ENCODE measurements at regions not wholly inside any gene's neighbourhood (a gene's known extent, or its start where the extent isn't known, plus 50 kb on each side); places are given as distances from the start of the nearest gene placed in this dataset.

GRCh38 chr4:57462843-57463242, 352.7 kb upstream of the IGFBP7 start:
- no peaks in the 10 kb centered on the region for H3K36me3 Mint-ChIP-seq (ENCODE audit: low read depth)
- DNase-seq (ENCODE audit: low spot score) (no peak), ATAC-seq (no peak)
- H3K27me3 ChIP-seq (ENCODE audit: insufficient read depth), result no peaks in the 10 kb centered on the region
- H3K4me1 ChIP-seq (ENCODE audit: insufficient read depth), result no peaks in the 10 kb centered on the region
- H3K9me3 Mint-ChIP-seq, result peaks cover 4% of the 10 kb centered on the region; the same call in 2 of the 3 replicates
- H3F3A ChIP-seq (replicated peaks; ENCODE audit: low read depth), result no peaks in the 10 kb centered on the region
- 0 out of 2 replicates have a peak, but pooled peaks cover 8% of the 10 kb centered on the region for H3K9me2 ChIP-seq (ENCODE audit: insufficient read depth)
- no peaks in the 10 kb centered on the region for H3K27me3 Mint-ChIP-seq (ENCODE audit: insufficient read depth, low read depth, poor library complexity)
- no peaks in the 10 kb centered on the region for H3K4me1 Mint-ChIP-seq
- no peak overlapping the region for H3K4me3 ChIP-seq
- H3K27ac Mint-ChIP-seq, result no peak overlapping the region
- H4K20me1 ChIP-seq (replicated peaks; ENCODE audit: insufficient read depth), result no peaks in the 10 kb centered on the region
- no peaks in the 10 kb centered on the region for H3K79me2 ChIP-seq (replicated peaks; ENCODE audit: insufficient read depth)
- H3K4me2 ChIP-seq, result no peak overlapping the region
- no peak overlapping the region for H2AFZ ChIP-seq
- H3K27ac ChIP-seq (ENCODE audit: low read depth), result no peak overlapping the region
- H3K36me3 ChIP-seq (ENCODE audit: insufficient read depth), result no peaks in the 10 kb centered on the region
- no peak overlapping the region for H3K4me3 Mint-ChIP-seq
- TF ChIP-seq EZH2 (IDR thresholded peaks at IDR 0.05; ENCODE audit: low read depth, unreplicated experiment), result no peak
- no peak for TF ChIP-seq ZNF331 (CRISPR knock-in tag; IDR thresholded peaks at IDR 0.05; ENCODE audit: low read depth)
- TF ChIP-seq, protein P1, sequence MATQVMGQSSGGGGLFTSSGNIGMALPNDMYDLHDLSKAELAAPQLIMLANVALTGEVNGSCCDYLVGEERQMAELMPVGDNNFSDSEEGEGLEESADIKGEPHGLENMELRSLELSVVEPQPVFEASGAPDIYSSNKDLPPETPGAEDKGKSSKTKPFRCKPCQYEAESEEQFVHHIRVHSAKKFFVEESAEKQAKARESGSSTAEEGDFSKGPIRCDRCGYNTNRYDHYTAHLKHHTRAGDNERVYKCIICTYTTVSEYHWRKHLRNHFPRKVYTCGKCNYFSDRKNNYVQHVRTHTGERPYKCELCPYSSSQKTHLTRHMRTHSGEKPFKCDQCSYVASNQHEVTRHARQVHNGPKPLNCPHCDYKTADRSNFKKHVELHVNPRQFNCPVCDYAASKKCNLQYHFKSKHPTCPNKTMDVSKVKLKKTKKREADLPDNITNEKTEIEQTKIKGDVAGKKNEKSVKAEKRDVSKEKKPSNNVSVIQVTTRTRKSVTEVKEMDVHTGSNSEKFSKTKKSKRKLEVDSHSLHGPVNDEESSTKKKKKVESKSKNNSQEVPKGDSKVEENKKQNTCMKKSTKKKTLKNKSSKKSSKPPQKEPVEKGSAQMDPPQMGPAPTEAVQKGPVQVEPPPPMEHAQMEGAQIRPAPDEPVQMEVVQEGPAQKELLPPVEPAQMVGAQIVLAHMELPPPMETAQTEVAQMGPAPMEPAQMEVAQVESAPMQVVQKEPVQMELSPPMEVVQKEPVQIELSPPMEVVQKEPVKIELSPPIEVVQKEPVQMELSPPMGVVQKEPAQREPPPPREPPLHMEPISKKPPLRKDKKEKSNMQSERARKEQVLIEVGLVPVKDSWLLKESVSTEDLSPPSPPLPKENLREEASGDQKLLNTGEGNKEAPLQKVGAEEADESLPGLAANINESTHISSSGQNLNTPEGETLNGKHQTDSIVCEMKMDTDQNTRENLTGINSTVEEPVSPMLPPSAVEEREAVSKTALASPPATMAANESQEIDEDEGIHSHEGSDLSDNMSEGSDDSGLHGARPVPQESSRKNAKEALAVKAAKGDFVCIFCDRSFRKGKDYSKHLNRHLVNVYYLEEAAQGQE (IDR thresholded peaks at IDR 0.05; ENCODE audit: unreplicated experiment), result no peak
- TF ChIP-seq, protein P2, sequence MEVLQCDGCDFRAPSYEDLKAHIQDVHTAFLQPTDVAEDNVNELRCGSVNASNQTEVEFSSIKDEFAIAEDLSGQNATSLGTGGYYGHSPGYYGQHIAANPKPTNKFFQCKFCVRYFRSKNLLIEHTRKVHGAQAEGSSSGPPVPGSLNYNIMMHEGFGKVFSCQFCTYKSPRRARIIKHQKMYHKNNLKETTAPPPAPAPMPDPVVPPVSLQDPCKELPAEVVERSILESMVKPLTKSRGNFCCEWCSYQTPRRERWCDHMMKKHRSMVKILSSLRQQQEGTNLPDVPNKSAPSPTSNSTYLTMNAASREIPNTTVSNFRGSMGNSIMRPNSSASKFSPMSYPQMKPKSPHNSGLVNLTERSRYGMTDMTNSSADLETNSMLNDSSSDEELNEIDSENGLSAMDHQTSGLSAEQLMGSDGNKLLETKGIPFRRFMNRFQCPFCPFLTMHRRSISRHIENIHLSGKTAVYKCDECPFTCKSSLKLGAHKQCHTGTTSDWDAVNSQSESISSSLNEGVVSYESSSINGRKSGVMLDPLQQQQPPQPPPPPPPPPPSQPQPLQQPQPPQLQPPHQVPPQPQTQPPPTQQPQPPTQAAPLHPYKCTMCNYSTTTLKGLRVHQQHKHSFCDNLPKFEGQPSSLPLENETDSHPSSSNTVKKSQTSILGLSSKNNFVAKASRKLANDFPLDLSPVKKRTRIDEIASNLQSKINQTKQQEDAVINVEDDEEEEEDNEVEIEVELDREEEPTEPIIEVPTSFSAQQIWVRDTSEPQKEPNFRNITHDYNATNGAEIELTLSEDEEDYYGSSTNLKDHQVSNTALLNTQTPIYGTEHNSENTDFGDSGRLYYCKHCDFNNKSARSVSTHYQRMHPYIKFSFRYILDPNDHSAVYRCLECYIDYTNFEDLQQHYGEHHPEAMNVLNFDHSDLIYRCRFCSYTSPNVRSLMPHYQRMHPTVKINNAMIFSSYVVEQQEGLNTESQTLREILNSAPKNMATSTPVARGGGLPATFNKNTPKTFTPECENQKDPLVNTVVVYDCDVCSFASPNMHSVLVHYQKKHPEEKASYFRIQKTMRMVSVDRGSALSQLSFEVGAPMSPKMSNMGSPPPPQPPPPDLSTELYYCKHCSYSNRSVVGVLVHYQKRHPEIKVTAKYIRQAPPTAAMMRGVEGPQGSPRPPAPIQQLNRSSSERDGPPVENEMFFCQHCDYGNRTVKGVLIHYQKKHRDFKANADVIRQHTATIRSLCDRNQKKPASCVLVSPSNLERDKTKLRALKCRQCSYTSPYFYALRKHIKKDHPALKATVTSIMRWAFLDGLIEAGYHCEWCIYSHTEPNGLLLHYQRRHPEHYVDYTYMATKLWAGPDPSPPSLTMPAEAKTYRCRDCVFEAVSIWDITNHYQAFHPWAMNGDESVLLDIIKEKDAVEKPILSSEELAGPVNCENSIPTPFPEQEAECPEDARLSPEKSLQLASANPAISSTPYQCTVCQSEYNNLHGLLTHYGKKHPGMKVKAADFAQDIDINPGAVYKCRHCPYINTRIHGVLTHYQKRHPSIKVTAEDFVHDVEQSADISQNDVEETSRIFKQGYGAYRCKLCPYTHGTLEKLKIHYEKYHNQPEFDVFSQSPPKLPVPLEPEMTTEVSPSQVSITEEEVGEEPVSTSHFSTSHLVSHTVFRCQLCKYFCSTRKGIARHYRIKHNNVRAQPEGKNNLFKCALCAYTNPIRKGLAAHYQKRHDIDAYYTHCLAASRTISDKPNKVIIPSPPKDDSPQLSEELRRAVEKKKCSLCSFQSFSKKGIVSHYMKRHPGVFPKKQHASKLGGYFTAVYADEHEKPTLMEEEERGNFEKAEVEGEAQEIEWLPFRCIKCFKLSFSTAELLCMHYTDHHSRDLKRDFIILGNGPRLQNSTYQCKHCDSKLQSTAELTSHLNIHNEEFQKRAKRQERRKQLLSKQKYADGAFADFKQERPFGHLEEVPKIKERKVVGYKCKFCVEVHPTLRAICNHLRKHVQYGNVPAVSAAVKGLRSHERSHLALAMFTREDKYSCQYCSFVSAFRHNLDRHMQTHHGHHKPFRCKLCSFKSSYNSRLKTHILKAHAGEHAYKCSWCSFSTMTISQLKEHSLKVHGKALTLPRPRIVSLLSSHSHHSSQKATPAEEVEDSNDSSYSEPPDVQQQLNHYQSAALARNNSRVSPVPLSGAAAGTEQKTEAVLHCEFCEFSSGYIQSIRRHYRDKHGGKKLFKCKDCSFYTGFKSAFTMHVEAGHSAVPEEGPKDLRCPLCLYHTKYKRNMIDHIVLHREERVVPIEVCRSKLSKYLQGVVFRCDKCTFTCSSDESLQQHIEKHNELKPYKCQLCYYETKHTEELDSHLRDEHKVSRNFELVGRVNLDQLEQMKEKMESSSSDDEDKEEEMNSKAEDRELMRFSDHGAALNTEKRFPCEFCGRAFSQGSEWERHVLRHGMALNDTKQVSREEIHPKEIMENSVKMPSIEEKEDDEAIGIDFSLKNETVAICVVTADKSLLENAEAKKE (CRISPR knock-in tag; IDR thresholded peaks at IDR 0.05), result no peak
- TF ChIP-seq STAT1 (IDR thresholded peaks at IDR 0.05; ENCODE audit: unreplicated experiment), result no peak
- TF ChIP-seq CREB1 (CRISPR knock-in tag; IDR thresholded peaks at IDR 0.05; ENCODE audit: low read depth), result no peak
- no peak for TF ChIP-seq ZNF114 (CRISPR knock-in tag; IDR thresholded peaks at IDR 0.05)
- TF ChIP-seq POLR2AphosphoS5 (IDR thresholded peaks at IDR 0.05; ENCODE audit: low read depth), result no peak
- TF ChIP-seq JUNB (IDR thresholded peaks at IDR 0.05; ENCODE audit: unreplicated experiment), result no peak
- TF ChIP-seq EZH2phosphoT487 (IDR thresholded peaks at IDR 0.05; ENCODE audit: unreplicated experiment), result no peak
- no peak for TF ChIP-seq NANOG (IDR thresholded peaks at IDR 0.05; ENCODE audit: borderline replicate concordance)
- TF ChIP-seq ETS1 (IDR thresholded peaks at IDR 0.05), result no peak
- TF ChIP-seq, protein P3, sequence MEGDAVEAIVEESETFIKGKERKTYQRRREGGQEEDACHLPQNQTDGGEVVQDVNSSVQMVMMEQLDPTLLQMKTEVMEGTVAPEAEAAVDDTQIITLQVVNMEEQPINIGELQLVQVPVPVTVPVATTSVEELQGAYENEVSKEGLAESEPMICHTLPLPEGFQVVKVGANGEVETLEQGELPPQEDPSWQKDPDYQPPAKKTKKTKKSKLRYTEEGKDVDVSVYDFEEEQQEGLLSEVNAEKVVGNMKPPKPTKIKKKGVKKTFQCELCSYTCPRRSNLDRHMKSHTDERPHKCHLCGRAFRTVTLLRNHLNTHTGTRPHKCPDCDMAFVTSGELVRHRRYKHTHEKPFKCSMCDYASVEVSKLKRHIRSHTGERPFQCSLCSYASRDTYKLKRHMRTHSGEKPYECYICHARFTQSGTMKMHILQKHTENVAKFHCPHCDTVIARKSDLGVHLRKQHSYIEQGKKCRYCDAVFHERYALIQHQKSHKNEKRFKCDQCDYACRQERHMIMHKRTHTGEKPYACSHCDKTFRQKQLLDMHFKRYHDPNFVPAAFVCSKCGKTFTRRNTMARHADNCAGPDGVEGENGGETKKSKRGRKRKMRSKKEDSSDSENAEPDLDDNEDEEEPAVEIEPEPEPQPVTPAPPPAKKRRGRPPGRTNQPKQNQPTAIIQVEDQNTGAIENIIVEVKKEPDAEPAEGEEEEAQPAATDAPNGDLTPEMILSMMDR (conservative IDR thresholded peaks at IDR 0.05; ENCODE audit: low read depth in 2 of 2), result no peak

All from GM23338 (cell line).